MM.1S (cell line): ENCODE measurements at regions not wholly inside any gene's neighbourhood (a gene's known extent, or its start where the extent isn't known, plus 50 kb on each side); places are given as distances from the start of the nearest gene placed in this dataset.

Experiments
- EZH2 ChIP-seq: fragments of 300-600 bp; sonication (generic); optimal IDR thresholded peaks from 2 replicates; pipeline ENCODE3; 2017; ENCODE audit warnings: low read depth, mild to moderate bottlenecking, antibody characterized with exemption, low read length, mixed read lengths
- TF ChIP-seq, protein P1 (sequence below): fragments of 300-600 bp; sonication (generic); IDR thresholded peaks from 2 replicates; pipeline ENCODE4 v1.5.1; 2016; ENCODE audit warnings: antibody characterized with exemption, low read length, mixed read lengths

DNA sequence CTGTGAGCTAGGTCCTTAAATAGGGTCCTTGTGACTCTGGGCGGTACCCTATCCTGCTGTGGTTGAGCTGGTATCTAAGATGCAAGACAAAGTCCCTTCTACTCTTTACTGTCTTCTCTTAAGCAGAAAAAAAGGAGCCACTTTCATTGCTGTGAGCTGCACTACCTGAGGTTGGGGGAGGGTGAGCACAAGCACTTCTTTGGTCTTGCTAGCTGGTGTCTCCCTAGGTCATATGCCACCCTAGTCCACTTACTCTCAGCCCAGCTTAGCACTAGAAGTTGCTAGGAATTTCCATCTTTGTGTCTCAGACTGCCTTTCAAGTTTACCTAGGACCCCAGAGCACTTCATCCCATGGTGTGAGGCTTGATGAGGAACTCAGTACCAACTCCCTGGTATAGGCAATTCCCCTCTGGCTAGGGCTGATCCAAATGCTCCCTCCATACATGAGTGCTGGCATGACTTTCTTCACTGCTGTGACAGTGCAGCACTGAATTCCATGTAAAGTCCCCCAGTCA, 343.6 kb upstream of the CT83 start:
- TF ChIP-seq, protein P1, sequence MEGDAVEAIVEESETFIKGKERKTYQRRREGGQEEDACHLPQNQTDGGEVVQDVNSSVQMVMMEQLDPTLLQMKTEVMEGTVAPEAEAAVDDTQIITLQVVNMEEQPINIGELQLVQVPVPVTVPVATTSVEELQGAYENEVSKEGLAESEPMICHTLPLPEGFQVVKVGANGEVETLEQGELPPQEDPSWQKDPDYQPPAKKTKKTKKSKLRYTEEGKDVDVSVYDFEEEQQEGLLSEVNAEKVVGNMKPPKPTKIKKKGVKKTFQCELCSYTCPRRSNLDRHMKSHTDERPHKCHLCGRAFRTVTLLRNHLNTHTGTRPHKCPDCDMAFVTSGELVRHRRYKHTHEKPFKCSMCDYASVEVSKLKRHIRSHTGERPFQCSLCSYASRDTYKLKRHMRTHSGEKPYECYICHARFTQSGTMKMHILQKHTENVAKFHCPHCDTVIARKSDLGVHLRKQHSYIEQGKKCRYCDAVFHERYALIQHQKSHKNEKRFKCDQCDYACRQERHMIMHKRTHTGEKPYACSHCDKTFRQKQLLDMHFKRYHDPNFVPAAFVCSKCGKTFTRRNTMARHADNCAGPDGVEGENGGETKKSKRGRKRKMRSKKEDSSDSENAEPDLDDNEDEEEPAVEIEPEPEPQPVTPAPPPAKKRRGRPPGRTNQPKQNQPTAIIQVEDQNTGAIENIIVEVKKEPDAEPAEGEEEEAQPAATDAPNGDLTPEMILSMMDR = no peak
- no peak for TF ChIP-seq EZH2
